ENCODE measurements at regions not wholly inside any gene's neighbourhood (a gene's known extent, or its start where the extent isn't known, plus 50 kb on each side); places are given as distances from the start of the nearest gene placed in this dataset.
"Not testable (repeated sequence)": the region's sequence is repeated elsewhere in the genome, so short reads cannot be mapped to it uniquely, and the experiment has no call there.

- Histone ChIP-seq H3K4me1 (ENCODE audit: control insufficient read depth in 1 of 2, insufficient read depth in 2 of 2, low read depth in 1 of 2, low read length in 1 of 2) (peaks cover 0 to 6% of the 10 kb centered on the region in 2 experiments; a peak in 2 of 4 replicates), H3K9ac (no peak overlapping the region), H3K4me2 (0 out of 2 replicates have a peak overlapping the region, but pooled peaks have one; percentile 10), H3K9me3 (no peaks in the 10 kb centered on the region), H3F3A (replicated peaks; ENCODE audit: insufficient read depth) (peaks cover 23% of the 10 kb centered on the region), H3K27ac (ENCODE audit: low read depth in 2 of 2, low read length in 1 of 2) (peak overlapping the region in 1 of 2 experiments; percentile 58; a peak in 2 of 4 replicates), H3K9me2 (no peaks in the 10 kb centered on the region), H3K79me2 (ENCODE audit: insufficient read depth) (no peaks in the 10 kb centered on the region), H3K27me3 (ENCODE audit: insufficient read depth) (no peaks in the 10 kb centered on the region), H2AFZ (ENCODE audit: low read depth) (no peak overlapping the region), H3K4me3 (ENCODE audit: low read depth in 2 of 2, low read length in 1 of 2) (no peak overlapping the region), H3K36me3 (replicated peaks in 1 of 2; ENCODE audit: control insufficient read depth in 1 of 2, insufficient read depth in 2 of 2, low read length in 1 of 2) (no peaks in the 10 kb centered on the region), H4K20me1 (ENCODE audit: insufficient read depth) (no peaks in the 10 kb centered on the region)
- CTCF ChIA-PET: interaction anchor here (1.2 kb wide), 1 partner anchor 81 kb away, joined by 3 read pairs; no protein-coding TSS in a partner anchor
- POLR2A ChIA-PET: no interaction called here
- no peak for DNase-seq
- TF ChIP-seq ZBTB33 (IDR thresholded peaks at IDR 0.05; ENCODE audit: borderline replicate concordance, low read depth): no peak
- TF ChIP-seq NRF1 (IDR thresholded peaks at IDR 0.05; ENCODE audit: low read depth, low read length): no peak
- peak in 1 of 2 experiments; percentile 59; a peak in 1 of 4 replicates for TF ChIP-seq EP300 (IDR thresholded peaks at IDR 0.05; ENCODE audit: borderline replicate concordance in 1 of 2, low read depth in 1 of 2, low read length in 1 of 2)
- no peak for TF ChIP-seq RFX5 (IDR thresholded peaks at IDR 0.05; ENCODE audit: low read length)
- no peak; the same call in 1 of the 2 replicates for TF ChIP-seq POLR2AphosphoS5 (IDR thresholded peaks at IDR 0.05; ENCODE audit: low read depth, low read length)
- peak; percentile 32; the same call in 1 of the 2 replicates for TF ChIP-seq NFIC (IDR thresholded peaks at IDR 0.05; ENCODE audit: borderline replicate concordance)
- TF ChIP-seq, protein P1, sequence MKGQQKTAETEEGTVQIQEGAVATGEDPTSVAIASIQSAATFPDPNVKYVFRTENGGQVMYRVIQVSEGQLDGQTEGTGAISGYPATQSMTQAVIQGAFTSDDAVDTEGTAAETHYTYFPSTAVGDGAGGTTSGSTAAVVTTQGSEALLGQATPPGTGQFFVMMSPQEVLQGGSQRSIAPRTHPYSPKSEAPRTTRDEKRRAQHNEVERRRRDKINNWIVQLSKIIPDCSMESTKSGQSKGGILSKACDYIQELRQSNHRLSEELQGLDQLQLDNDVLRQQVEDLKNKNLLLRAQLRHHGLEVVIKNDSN (IDR thresholded peaks at IDR 0.05; ENCODE audit: borderline replicate concordance, low read depth): peak; percentile 73; the same call in 1 of the 2 replicates
- peak; percentile 62 for TF ChIP-seq JUND (IDR thresholded peaks at IDR 0.05)
- TF ChIP-seq FOSL2 (IDR thresholded peaks at IDR 0.05; ENCODE audit: borderline replicate concordance, low read depth): peak; percentile 80; the same call in 1 of the 2 replicates
- no peak for TF ChIP-seq SIN3A (IDR thresholded peaks at IDR 0.05; ENCODE audit: borderline replicate concordance, low read depth, low read length)
- peak; percentile 67 for TF ChIP-seq PBX3 (IDR thresholded peaks at IDR 0.05)
- TF ChIP-seq, protein P2, sequence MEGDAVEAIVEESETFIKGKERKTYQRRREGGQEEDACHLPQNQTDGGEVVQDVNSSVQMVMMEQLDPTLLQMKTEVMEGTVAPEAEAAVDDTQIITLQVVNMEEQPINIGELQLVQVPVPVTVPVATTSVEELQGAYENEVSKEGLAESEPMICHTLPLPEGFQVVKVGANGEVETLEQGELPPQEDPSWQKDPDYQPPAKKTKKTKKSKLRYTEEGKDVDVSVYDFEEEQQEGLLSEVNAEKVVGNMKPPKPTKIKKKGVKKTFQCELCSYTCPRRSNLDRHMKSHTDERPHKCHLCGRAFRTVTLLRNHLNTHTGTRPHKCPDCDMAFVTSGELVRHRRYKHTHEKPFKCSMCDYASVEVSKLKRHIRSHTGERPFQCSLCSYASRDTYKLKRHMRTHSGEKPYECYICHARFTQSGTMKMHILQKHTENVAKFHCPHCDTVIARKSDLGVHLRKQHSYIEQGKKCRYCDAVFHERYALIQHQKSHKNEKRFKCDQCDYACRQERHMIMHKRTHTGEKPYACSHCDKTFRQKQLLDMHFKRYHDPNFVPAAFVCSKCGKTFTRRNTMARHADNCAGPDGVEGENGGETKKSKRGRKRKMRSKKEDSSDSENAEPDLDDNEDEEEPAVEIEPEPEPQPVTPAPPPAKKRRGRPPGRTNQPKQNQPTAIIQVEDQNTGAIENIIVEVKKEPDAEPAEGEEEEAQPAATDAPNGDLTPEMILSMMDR (IDR thresholded peaks at IDR 0.05): 0 out of 2 replicates have a peak, but pooled peaks have one; percentile 10
- TF ChIP-seq MAX (IDR thresholded peaks at IDR 0.05; ENCODE audit: low read depth): no peak
- no peak for TF ChIP-seq FOXM1 (IDR thresholded peaks at IDR 0.05; ENCODE audit: low read depth)
- TF ChIP-seq MEF2A (IDR thresholded peaks at IDR 0.05; ENCODE audit: borderline replicate concordance, low read depth): peak; percentile 69; the same call in 1 of the 2 replicates
- no peak for TF ChIP-seq YY1 (IDR thresholded peaks at IDR 0.05; ENCODE audit: low read depth)
- TF ChIP-seq RAD21 (IDR thresholded peaks at IDR 0.05; ENCODE audit: low read length): no peak
- TF ChIP-seq GABPA (IDR thresholded peaks at IDR 0.05; ENCODE audit: low read depth): no peak
- TF ChIP-seq MXI1 (IDR thresholded peaks at IDR 0.05; ENCODE audit: low read depth, low read length): no peak
- TF ChIP-seq TCF12 (IDR thresholded peaks at IDR 0.05): peak; percentile 53
These were observed 104.7 kb upstream of the ARMC3 start for GRCh38 chr10:22823109-22823508.

GRCh38 chr10:22821921-22822320 is 105.9 kb upstream of the ARMC3 start:
- H3K9me2 ChIP-seq; H3K4me3 ChIP-seq (ENCODE audit: low read depth in 2 of 2, low read length in 1 of 2); H3K27me3 ChIP-seq (ENCODE audit: insufficient read depth); H3K9ac ChIP-seq; H3K36me3 ChIP-seq (replicated peaks in 1 of 2; ENCODE audit: control insufficient read depth in 1 of 2, insufficient read depth in 2 of 2, low read length in 1 of 2); H3K79me2 ChIP-seq (ENCODE audit: insufficient read depth); H3K4me1 ChIP-seq (ENCODE audit: control insufficient read depth in 1 of 2, insufficient read depth in 2 of 2, low read depth in 1 of 2, low read length in 1 of 2); H4K20me1 ChIP-seq (ENCODE audit: insufficient read depth); H3K9me3 ChIP-seq; H3K4me2 ChIP-seq; H2AFZ ChIP-seq (ENCODE audit: low read depth); DNase-seq; CTCF ChIA-PET; POLR2A ChIA-PET: not testable (repeated sequence)
- Histone ChIP-seq H3K27ac (ENCODE audit: low read depth in 2 of 2, low read length in 1 of 2) (peak overlapping the region; percentile 60 to 74; a peak in 3 of 4 replicates), H3F3A (replicated peaks; ENCODE audit: insufficient read depth) (peaks cover 31% of the 10 kb centered on the region)
- 90% methylated on average over 5 of the region's 5 CpGs for WGBS (ENCODE audit: low lambda C conversion rate)

All from SK-N-SH (cell line).